ENCODE measurements at regions not wholly inside any gene's neighbourhood (a gene's known extent, or its start where the extent isn't known, plus 50 kb on each side); places are given as distances from the start of the nearest gene placed in this dataset.

DNA sequence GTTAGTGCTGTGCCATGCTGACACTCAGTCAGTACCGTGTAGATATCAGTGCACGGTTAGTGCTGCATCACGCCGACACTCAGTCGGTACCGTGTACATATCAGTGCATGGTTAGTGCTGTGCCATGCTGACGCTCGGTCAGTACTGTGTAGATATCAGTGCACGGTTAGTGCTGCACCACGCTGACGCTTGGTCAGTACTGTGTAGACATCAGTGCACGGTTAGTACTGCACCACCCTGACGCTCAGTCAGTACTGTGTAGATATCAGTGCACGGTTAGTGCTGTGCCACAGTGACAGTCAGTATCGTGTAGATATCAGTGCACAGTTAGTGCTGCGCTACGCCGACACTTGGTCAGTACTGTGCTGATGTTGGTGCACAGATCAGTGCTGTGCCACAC, 102.8 kb upstream of the ZNF469 start:
- Histone ChIP-seq H3K36me3 (ENCODE audit: insufficient read depth) (no peaks in the 10 kb centered on the region), H3K27ac (ENCODE audit: low read depth) (no peak overlapping the region), H3K79me2 (replicated peaks; ENCODE audit: insufficient read depth) (no peaks in the 10 kb centered on the region), H3K4me1 (ENCODE audit: insufficient read depth) (no peaks in the 10 kb centered on the region), H4K20me1 (replicated peaks; ENCODE audit: insufficient read depth) (no peaks in the 10 kb centered on the region), H3K9me2 (ENCODE audit: insufficient read depth) (no peaks in the 10 kb centered on the region), H3K4me2 (no peak overlapping the region), H3F3A (replicated peaks; ENCODE audit: low read depth) (no peaks in the 10 kb centered on the region), H3K4me3 (no peak overlapping the region), H2AFZ (no peak overlapping the region), H3K27me3 (ENCODE audit: insufficient read depth) (no peaks in the 10 kb centered on the region)
- no peak overlapping the region for H3K27ac Mint-ChIP-seq
- TF ChIP-seq STAT1 (IDR thresholded peaks at IDR 0.05; ENCODE audit: unreplicated experiment) (no peak), EZH2 (IDR thresholded peaks at IDR 0.05; ENCODE audit: low read depth, unreplicated experiment) (no peak), EZH2phosphoT487 (IDR thresholded peaks at IDR 0.05; ENCODE audit: unreplicated experiment) (no peak), JUNB (IDR thresholded peaks at IDR 0.05; ENCODE audit: unreplicated experiment) (no peak), ZNF331 (CRISPR knock-in tag; IDR thresholded peaks at IDR 0.05; ENCODE audit: low read depth) (no peak), POLR2AphosphoS5 (IDR thresholded peaks at IDR 0.05; ENCODE audit: low read depth) (no peak), NANOG (IDR thresholded peaks at IDR 0.05; ENCODE audit: borderline replicate concordance) (no peak), CREB1 (CRISPR knock-in tag; IDR thresholded peaks at IDR 0.05; ENCODE audit: low read depth) (no peak), ZNF114 (CRISPR knock-in tag; IDR thresholded peaks at IDR 0.05) (no peak)
- TF ChIP-seq, protein P1, sequence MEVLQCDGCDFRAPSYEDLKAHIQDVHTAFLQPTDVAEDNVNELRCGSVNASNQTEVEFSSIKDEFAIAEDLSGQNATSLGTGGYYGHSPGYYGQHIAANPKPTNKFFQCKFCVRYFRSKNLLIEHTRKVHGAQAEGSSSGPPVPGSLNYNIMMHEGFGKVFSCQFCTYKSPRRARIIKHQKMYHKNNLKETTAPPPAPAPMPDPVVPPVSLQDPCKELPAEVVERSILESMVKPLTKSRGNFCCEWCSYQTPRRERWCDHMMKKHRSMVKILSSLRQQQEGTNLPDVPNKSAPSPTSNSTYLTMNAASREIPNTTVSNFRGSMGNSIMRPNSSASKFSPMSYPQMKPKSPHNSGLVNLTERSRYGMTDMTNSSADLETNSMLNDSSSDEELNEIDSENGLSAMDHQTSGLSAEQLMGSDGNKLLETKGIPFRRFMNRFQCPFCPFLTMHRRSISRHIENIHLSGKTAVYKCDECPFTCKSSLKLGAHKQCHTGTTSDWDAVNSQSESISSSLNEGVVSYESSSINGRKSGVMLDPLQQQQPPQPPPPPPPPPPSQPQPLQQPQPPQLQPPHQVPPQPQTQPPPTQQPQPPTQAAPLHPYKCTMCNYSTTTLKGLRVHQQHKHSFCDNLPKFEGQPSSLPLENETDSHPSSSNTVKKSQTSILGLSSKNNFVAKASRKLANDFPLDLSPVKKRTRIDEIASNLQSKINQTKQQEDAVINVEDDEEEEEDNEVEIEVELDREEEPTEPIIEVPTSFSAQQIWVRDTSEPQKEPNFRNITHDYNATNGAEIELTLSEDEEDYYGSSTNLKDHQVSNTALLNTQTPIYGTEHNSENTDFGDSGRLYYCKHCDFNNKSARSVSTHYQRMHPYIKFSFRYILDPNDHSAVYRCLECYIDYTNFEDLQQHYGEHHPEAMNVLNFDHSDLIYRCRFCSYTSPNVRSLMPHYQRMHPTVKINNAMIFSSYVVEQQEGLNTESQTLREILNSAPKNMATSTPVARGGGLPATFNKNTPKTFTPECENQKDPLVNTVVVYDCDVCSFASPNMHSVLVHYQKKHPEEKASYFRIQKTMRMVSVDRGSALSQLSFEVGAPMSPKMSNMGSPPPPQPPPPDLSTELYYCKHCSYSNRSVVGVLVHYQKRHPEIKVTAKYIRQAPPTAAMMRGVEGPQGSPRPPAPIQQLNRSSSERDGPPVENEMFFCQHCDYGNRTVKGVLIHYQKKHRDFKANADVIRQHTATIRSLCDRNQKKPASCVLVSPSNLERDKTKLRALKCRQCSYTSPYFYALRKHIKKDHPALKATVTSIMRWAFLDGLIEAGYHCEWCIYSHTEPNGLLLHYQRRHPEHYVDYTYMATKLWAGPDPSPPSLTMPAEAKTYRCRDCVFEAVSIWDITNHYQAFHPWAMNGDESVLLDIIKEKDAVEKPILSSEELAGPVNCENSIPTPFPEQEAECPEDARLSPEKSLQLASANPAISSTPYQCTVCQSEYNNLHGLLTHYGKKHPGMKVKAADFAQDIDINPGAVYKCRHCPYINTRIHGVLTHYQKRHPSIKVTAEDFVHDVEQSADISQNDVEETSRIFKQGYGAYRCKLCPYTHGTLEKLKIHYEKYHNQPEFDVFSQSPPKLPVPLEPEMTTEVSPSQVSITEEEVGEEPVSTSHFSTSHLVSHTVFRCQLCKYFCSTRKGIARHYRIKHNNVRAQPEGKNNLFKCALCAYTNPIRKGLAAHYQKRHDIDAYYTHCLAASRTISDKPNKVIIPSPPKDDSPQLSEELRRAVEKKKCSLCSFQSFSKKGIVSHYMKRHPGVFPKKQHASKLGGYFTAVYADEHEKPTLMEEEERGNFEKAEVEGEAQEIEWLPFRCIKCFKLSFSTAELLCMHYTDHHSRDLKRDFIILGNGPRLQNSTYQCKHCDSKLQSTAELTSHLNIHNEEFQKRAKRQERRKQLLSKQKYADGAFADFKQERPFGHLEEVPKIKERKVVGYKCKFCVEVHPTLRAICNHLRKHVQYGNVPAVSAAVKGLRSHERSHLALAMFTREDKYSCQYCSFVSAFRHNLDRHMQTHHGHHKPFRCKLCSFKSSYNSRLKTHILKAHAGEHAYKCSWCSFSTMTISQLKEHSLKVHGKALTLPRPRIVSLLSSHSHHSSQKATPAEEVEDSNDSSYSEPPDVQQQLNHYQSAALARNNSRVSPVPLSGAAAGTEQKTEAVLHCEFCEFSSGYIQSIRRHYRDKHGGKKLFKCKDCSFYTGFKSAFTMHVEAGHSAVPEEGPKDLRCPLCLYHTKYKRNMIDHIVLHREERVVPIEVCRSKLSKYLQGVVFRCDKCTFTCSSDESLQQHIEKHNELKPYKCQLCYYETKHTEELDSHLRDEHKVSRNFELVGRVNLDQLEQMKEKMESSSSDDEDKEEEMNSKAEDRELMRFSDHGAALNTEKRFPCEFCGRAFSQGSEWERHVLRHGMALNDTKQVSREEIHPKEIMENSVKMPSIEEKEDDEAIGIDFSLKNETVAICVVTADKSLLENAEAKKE (CRISPR knock-in tag; IDR thresholded peaks at IDR 0.05), result no peak
- TF ChIP-seq, protein P2, sequence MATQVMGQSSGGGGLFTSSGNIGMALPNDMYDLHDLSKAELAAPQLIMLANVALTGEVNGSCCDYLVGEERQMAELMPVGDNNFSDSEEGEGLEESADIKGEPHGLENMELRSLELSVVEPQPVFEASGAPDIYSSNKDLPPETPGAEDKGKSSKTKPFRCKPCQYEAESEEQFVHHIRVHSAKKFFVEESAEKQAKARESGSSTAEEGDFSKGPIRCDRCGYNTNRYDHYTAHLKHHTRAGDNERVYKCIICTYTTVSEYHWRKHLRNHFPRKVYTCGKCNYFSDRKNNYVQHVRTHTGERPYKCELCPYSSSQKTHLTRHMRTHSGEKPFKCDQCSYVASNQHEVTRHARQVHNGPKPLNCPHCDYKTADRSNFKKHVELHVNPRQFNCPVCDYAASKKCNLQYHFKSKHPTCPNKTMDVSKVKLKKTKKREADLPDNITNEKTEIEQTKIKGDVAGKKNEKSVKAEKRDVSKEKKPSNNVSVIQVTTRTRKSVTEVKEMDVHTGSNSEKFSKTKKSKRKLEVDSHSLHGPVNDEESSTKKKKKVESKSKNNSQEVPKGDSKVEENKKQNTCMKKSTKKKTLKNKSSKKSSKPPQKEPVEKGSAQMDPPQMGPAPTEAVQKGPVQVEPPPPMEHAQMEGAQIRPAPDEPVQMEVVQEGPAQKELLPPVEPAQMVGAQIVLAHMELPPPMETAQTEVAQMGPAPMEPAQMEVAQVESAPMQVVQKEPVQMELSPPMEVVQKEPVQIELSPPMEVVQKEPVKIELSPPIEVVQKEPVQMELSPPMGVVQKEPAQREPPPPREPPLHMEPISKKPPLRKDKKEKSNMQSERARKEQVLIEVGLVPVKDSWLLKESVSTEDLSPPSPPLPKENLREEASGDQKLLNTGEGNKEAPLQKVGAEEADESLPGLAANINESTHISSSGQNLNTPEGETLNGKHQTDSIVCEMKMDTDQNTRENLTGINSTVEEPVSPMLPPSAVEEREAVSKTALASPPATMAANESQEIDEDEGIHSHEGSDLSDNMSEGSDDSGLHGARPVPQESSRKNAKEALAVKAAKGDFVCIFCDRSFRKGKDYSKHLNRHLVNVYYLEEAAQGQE (IDR thresholded peaks at IDR 0.05; ENCODE audit: unreplicated experiment), result no peak
- peaks cover 47% of the 10 kb centered on the region for H3K9me3 Mint-ChIP-seq
- no peaks in the 10 kb centered on the region for H3K27me3 Mint-ChIP-seq (ENCODE audit: insufficient read depth, low read depth, poor library complexity)
- H3K4me1 Mint-ChIP-seq, result no peaks in the 10 kb centered on the region
- peaks cover 10% of the 10 kb centered on the region for H3K36me3 Mint-ChIP-seq (ENCODE audit: low read depth)
- no peak for DNase-seq (ENCODE audit: low spot score)
- no peak for ATAC-seq
- no peak overlapping the region for H3K4me3 Mint-ChIP-seq
